Panc1 (cell line): ENCODE measurements at regions not wholly inside any gene's neighbourhood (a gene's known extent, or its start where the extent isn't known, plus 50 kb on each side); places are given as distances from the start of the nearest gene placed in this dataset.

ENCODE experiments used
- ATAC-seq: fragments of 200-7000 bp; cut with Tn5 transposase; 2 replicates; pipeline ENCODE4 v1.9.1; 2020; ENCODE audit warnings: mild to moderate bottlenecking, moderate library complexity
- BruUV-seq: library from RNA; stranded (reverse); fragments of 400-500 nt; replicated peaks from 2 replicates; lab custom pipeline; 2021; lab: Mats Ljungman, UMichigan
- CTCF ChIA-PET: fragments of 300-600 bp; sonication (Branson Sonifier 250); formaldehyde crosslinking; loops from one replicate; lab custom pipeline; 2022; ENCODE audit warnings: antibody characterized with exemption; lab: Charles Lee
- POLR2A ChIA-PET: fragments of 300-600 bp; sonication (Branson Sonifier 250); formaldehyde crosslinking; loops from one replicate; lab custom pipeline; 2022; ENCODE audit warnings: antibody characterized with exemption; lab: Charles Lee
- DNase-seq: peaks from one replicate; pipeline ENCODE4 v3.0.0-alpha.2; 2010; ENCODE audit warnings: low read depth, low spot score
- H3K27ac ChIP-seq: 2 replicates; pipeline ENCODE4 v1.5.1; 2011; ENCODE audit warnings: mild to moderate bottlenecking, low read length, inconsistent platforms
- H3K27me3 ChIP-seq: fragments of 200-500 bp; sonication (Bioruptor generic); 2 replicates; pipeline ENCODE4 v1.6.0; 2014; ENCODE audit warnings: low read length, inconsistent platforms; ENCODE audit not compliant: control insufficient read depth, insufficient read depth
- H3K36me3 ChIP-seq: fragments of 200-500 bp; sonication (Bioruptor generic); 2 replicates; pipeline ENCODE4 v1.5.1; 2014; ENCODE audit warnings: inconsistent platforms, mild to moderate bottlenecking, low read length, moderate library complexity; ENCODE audit not compliant: control insufficient read depth, insufficient read depth
- H3K4me1 ChIP-seq: 2 replicates; pipeline ENCODE4 v1.5.1; 2011; ENCODE audit warnings: inconsistent platforms, mild to moderate bottlenecking, low read length, moderate library complexity; ENCODE audit not compliant: control insufficient read depth, insufficient read depth
- H3K4me3 ChIP-seq, 2 experiments: 2 replicates each; pipeline ENCODE4 v1.5.1; 2011 to 2012; ENCODE audit warnings: low read depth in 2 of 2, low read length in 2 of 2, mild to moderate bottlenecking in 2 of 2, inconsistent platforms in 1 of 2, moderate library complexity in 1 of 2
- H3K9me3 ChIP-seq: fragments of 200-500 bp; sonication (Bioruptor generic); 2 replicates; pipeline ENCODE4 v1.5.1; 2014; ENCODE audit warnings: low read depth, mild to moderate bottlenecking, inconsistent platforms, low read length, moderate library complexity; ENCODE audit not compliant: control insufficient read depth, insufficient read depth
- CTCF ChIP-seq: fragments of 450-650 bp; IDR thresholded peaks from 2 replicates; pipeline ENCODE4 v1.5.1; 2017; ENCODE audit warnings: mild to moderate bottlenecking
- POLR2AphosphoS5 ChIP-seq: IDR thresholded peaks from 2 replicates; pipeline ENCODE4 v1.6.1; 2012; ENCODE audit warnings: mild to moderate bottlenecking, low read depth, low read length, moderate library complexity
- REST ChIP-seq, 2 experiments: IDR thresholded peaks; 2 replicates each; pipeline ENCODE4 v1.6.1; 2011 to 2012; ENCODE audit warnings: low read depth in 2 of 2, control low read depth in 1 of 2, low read length in 1 of 2, mild to moderate bottlenecking in 1 of 2, moderate library complexity in 1 of 2; ENCODE audit not compliant: insufficient read depth in 1 of 2
- SIN3A ChIP-seq: IDR thresholded peaks from 2 replicates; pipeline ENCODE4 v1.6.1; 2012; ENCODE audit warnings: low read depth, mild to moderate bottlenecking, low read length, moderate library complexity, borderline replicate concordance; ENCODE audit not compliant: insufficient read depth
- TCF7L2 ChIP-seq: IDR thresholded peaks from 2 replicates; pipeline ENCODE4 v1.6.1; 2011; ENCODE audit warnings: mild to moderate bottlenecking, low read depth, low read length, inconsistent platforms
- in situ Hi-C: cut with HindIII; loops from 2 replicates; pipeline ENCODE4 v1.10.0; 2016; ENCODE audit warnings: low sequenced_read_pairs, low pct_unique_long_range_greater_than_20kb
- intact Hi-C: fragments of 100-400 bp; cut with micrococcal nuclease; formaldehyde crosslinking; loops from one replicate; pipeline ENCODE4 v1.10.0; 2022; ENCODE audit not compliant: unreplicated experiment

- H3K27ac ChIP-seq: no peak overlapping the region
- H3K27me3 ChIP-seq: no peaks in the 10 kb centered on the region
- H3K36me3 ChIP-seq: no peaks in the 10 kb centered on the region
- no peaks in the 10 kb centered on the region for H3K4me1 ChIP-seq
- H3K9me3 ChIP-seq: no peaks in the 10 kb centered on the region
- ATAC-seq (no peak), DNase-seq (no peak)
- in situ Hi-C loops (no loop called here), intact Hi-C loops (no loop called here)
- TF ChIP-seq TCF7L2 (no peak), REST (IDR thresholded peaks at IDR 0.05; ENCODE audit: insufficient read depth in 1 of 2, low read depth in 2 of 2, low read length in 1 of 2) (no peak), CTCF (no peak), POLR2AphosphoS5 (no peak), SIN3A (no peak)
- CTCF ChIA-PET: no interaction called here
- BruUV-seq: no TSS peak
- POLR2A ChIA-PET: no interaction called here
- H3K4me3 ChIP-seq: no peak overlapping the region
Observed at GRCh38 chr3:6222069-6222468, 638.8 kb upstream of the GRM7 start.

GRCh38 chr3:6223572-6223971, 637.3 kb upstream of the GRM7 start:
- Histone ChIP-seq H3K9me3 (no peaks in the 10 kb centered on the region), H3K36me3 (no peaks in the 10 kb centered on the region), H3K4me3 (no peak overlapping the region), H3K27ac (no peak overlapping the region), H3K27me3 (no peaks in the 10 kb centered on the region), H3K4me1 (no peaks in the 10 kb centered on the region)
- ATAC-seq (no peak), DNase-seq (no peak)
- no TSS peak for BruUV-seq
- intact Hi-C loops: no loop called here
- TF ChIP-seq REST (IDR thresholded peaks at IDR 0.05; ENCODE audit: insufficient read depth in 1 of 2, low read depth in 2 of 2, low read length in 1 of 2) (no peak), SIN3A (no peak), CTCF (no peak), POLR2AphosphoS5 (no peak), TCF7L2 (no peak)
- POLR2A ChIA-PET: no interaction called here
- CTCF ChIA-PET: no interaction called here
- in situ Hi-C loops: no loop called here
